H1 (cell line): ENCODE measurements at regions not wholly inside any gene's neighbourhood (a gene's known extent, or its start where the extent isn't known, plus 50 kb on each side); places are given as distances from the start of the nearest gene placed in this dataset.

Experiments used
- CTCF ChIA-PET: fragments of 300-600 bp; sonication (Branson Sonifier 250); formaldehyde crosslinking; loops from one replicate; lab custom pipeline; 2021; ENCODE audit not compliant: partially characterized antibody; lab: Charles Lee
- POLR2A ChIA-PET: fragments of 300-600 bp; sonication (Branson Sonifier 250); formaldehyde crosslinking; loops from one replicate; lab custom pipeline; 2021; ENCODE audit warnings: inconsistent platforms; ENCODE audit not compliant: partially characterized antibody; lab: Charles Lee
- DNase-seq, 2 experiments: peaks; one replicate each; pipeline versions ENCODE4 v3.0.0 to v3.0.0-alpha.2; 2010 to 2022; ENCODE audit warnings: low spot score in 2 of 2, low read depth in 1 of 2, mixed read lengths in 1 of 2
- FAIRE-seq: peaks from 2 replicates; lab custom pipeline; 2011; peaks lifted over from hg19 to GRCh38; lab: Jason Lieb, UNC
- H2AFZ ChIP-seq: 2 replicates; pipeline ENCODE4 v1.8.1; 2012; ENCODE audit warnings: low read length, inconsistent platforms
- H2AK5ac ChIP-seq: 2 replicates; pipeline ENCODE4 v1.6.1; 2013; ENCODE audit warnings: low read depth, low read length
- H2BK120ac ChIP-seq: replicated peaks from 2 replicates; pipeline ENCODE3; 2013; ENCODE audit warnings: low read depth, low read length, inconsistent platforms
- H2BK12ac ChIP-seq: 2 replicates; pipeline ENCODE4 v1.6.1; 2013; ENCODE audit warnings: low read depth, low read length
- H2BK15ac ChIP-seq: 2 replicates; pipeline ENCODE4 v1.6.1; 2013; ENCODE audit warnings: low read length
- H2BK20ac ChIP-seq: 2 replicates; pipeline ENCODE4 v1.6.1; 2013; ENCODE audit warnings: low read length
- H2BK5ac ChIP-seq: 2 replicates; pipeline ENCODE4 v1.6.1; 2013; ENCODE audit warnings: low read depth, low read length
- H3K14ac ChIP-seq: 2 replicates; pipeline ENCODE4 v1.6.1; 2013; ENCODE audit warnings: inconsistent platforms; ENCODE audit not compliant: insufficient read length
- H3K18ac ChIP-seq: 2 replicates; pipeline ENCODE4 v1.6.1; 2013; ENCODE audit warnings: low read length; ENCODE audit errors: extremely low read depth
- H3K23ac ChIP-seq: 2 replicates; pipeline ENCODE4 v1.6.1; 2013; ENCODE audit warnings: inconsistent platforms; ENCODE audit not compliant: insufficient read length
- H3K23me2 ChIP-seq: 2 replicates; pipeline ENCODE4 v1.6.1; 2013; ENCODE audit warnings: low read depth, low read length
- H3K27ac ChIP-seq: 2 replicates; pipeline ENCODE4 v1.6.1; 2011; ENCODE audit warnings: low read depth, low read length, inconsistent platforms
- H3K27me3 ChIP-seq, 4 experiments: replicated peaks in 1 of 4; 1 replicate in 1 of 4; 2 replicates in 3 of 4; pipeline versions ENCODE4 v1.6.1 to v1.8.1; 2011 to 2013; ENCODE audit warnings: low read length in 3 of 4, mild to moderate bottlenecking in 3 of 4, inconsistent platforms in 2 of 4, mixed read lengths in 2 of 4, moderate library complexity in 1 of 4; ENCODE audit not compliant: control insufficient read depth in 3 of 4, insufficient read depth in 3 of 4; ENCODE audit errors: extremely low read depth in 1 of 4
- H3K36me3 ChIP-seq, 4 experiments: 2 replicates each; pipeline versions ENCODE4 v1.6.1 to v1.8.1; 2011 to 2013; ENCODE audit warnings: mild to moderate bottlenecking in 4 of 4, low read length in 3 of 4, moderate library complexity in 2 of 4, control low read depth in 1 of 4, inconsistent platforms in 1 of 4; ENCODE audit not compliant: insufficient read depth in 4 of 4, control insufficient read depth in 2 of 4
- H3K4ac ChIP-seq: replicated peaks from 2 replicates; pipeline ENCODE3; 2013; ENCODE audit warnings: low read length, low read depth, mixed read lengths, inconsistent platforms; ENCODE audit not compliant: insufficient read length
- H3K4me1 ChIP-seq, 4 experiments: replicated peaks in 1 of 4; 1 replicate in 1 of 4; 2 replicates in 3 of 4; pipeline versions ENCODE4 v1.6.1 to v1.8.1; 2011 to 2013; ENCODE audit warnings: low read length in 3 of 4, inconsistent platforms in 2 of 4, mixed read lengths in 1 of 4; ENCODE audit not compliant: insufficient read depth in 4 of 4, control insufficient read depth in 3 of 4
- H3K4me2 ChIP-seq, 2 experiments: 2 replicates each; pipeline versions ENCODE4 v1.6.1 to v1.8.1; 2011 to 2013; ENCODE audit warnings: low read depth in 2 of 2, low read length in 2 of 2, control low read depth in 1 of 2, inconsistent platforms in 1 of 2, mild to moderate bottlenecking in 1 of 2; ENCODE audit not compliant: insufficient read depth in 1 of 2
- H3K4me3 ChIP-seq, 4 experiments: fragments of 200-600, 300-600 bp in 1 of 4; sonication (generic), shearing (Covaris generic), sonication (Bioruptor Twin) in 1 of 4; 2 replicates each; pipeline versions ENCODE4 v1.5.1 to v1.8.1; 2011 to 2016; ENCODE audit warnings: low read length in 4 of 4, low read depth in 3 of 4, control low read depth in 2 of 4, inconsistent platforms in 2 of 4, mild to moderate bottlenecking in 2 of 4, mixed read lengths in 1 of 4, moderate library complexity in 1 of 4; ENCODE audit not compliant: insufficient read depth in 2 of 4; ENCODE audit errors: extremely low read depth in 1 of 4
- H3K56ac ChIP-seq: replicated peaks from 2 replicates; pipeline ENCODE3; 2013; ENCODE audit warnings: low read depth, mild to moderate bottlenecking, mixed read lengths, low read length, inconsistent platforms; ENCODE audit not compliant: insufficient read length
- H3K79me1 ChIP-seq: 2 replicates; pipeline ENCODE4 v1.6.1; 2013; ENCODE audit warnings: low read depth, low read length, control low read depth
- H3K79me2 ChIP-seq, 2 experiments: 2 replicates each; pipeline versions ENCODE4 v1.6.1 to v1.8.1; 2012 to 2013; ENCODE audit warnings: low read length in 2 of 2, mild to moderate bottlenecking in 2 of 2, inconsistent platforms in 1 of 2; ENCODE audit not compliant: insufficient read depth in 2 of 2, control insufficient read depth in 1 of 2
- H3K9ac ChIP-seq, 4 experiments: replicated peaks in 1 of 4; 1 replicate in 1 of 4; 2 replicates in 3 of 4; pipeline versions ENCODE4 v1.6.1 to v1.8.1; 2011 to 2013; ENCODE audit warnings: low read depth in 3 of 4, low read length in 3 of 4, control low read depth in 2 of 4, mild to moderate bottlenecking in 2 of 4, moderate library complexity in 2 of 4, inconsistent platforms in 1 of 4; ENCODE audit errors: extremely low read depth in 1 of 4
- H3K9me3 ChIP-seq, 2 experiments: 2 replicates each; pipeline versions ENCODE4 v1.6.1 to v1.8.1; 2012 to 2013; ENCODE audit warnings: mild to moderate bottlenecking in 2 of 2, moderate library complexity in 2 of 2, control low read depth in 1 of 2, inconsistent platforms in 1 of 2, low read depth in 1 of 2, low read length in 1 of 2, mixed read lengths in 1 of 2; ENCODE audit not compliant: insufficient read depth in 2 of 2
- H4K20me1 ChIP-seq, 2 experiments: replicated peaks in 1 of 2; 2 replicates each; pipeline versions ENCODE3 to v1.8.1; 2011 to 2013; ENCODE audit warnings: inconsistent platforms in 2 of 2, low read length in 2 of 2, mild to moderate bottlenecking in 1 of 2; ENCODE audit not compliant: insufficient read depth in 2 of 2, control insufficient read depth in 1 of 2
- H4K5ac ChIP-seq: 2 replicates; pipeline ENCODE4 v1.6.1; 2013; ENCODE audit warnings: low read length, low read depth, mixed read lengths, inconsistent platforms; ENCODE audit not compliant: insufficient read length
- H4K8ac ChIP-seq: 2 replicates; pipeline ENCODE4 v1.8.0; 2013; ENCODE audit warnings: mild to moderate bottlenecking, moderate library complexity, low read length, inconsistent platforms; ENCODE audit not compliant: insufficient read depth; ENCODE audit errors: extremely low read depth
- H4K91ac ChIP-seq: replicated peaks from 2 replicates; pipeline ENCODE3; 2013; ENCODE audit warnings: low read length, mixed read lengths, inconsistent platforms; ENCODE audit not compliant: insufficient read length
- ASH2L ChIP-seq: fragments of 200-600, 300-600 bp; sonication (generic); IDR thresholded peaks from one replicate; pipeline ENCODE4 v1.7.1; 2017; ENCODE audit warnings: low read length
- BRCA1 ChIP-seq: IDR thresholded peaks from 2 replicates; pipeline ENCODE4 v1.6.1; 2012; ENCODE audit warnings: low read depth, low read length, improper control_type of control experiment
- HDAC6 ChIP-seq: IDR thresholded peaks from one replicate; pipeline ENCODE4 v1.7.1; 2012; ENCODE audit warnings: low read depth, mild to moderate bottlenecking, inconsistent platforms, low read length, moderate library complexity
- NRF1 ChIP-seq: IDR thresholded peaks from 2 replicates; pipeline ENCODE4 v1.6.1; 2011; ENCODE audit warnings: mild to moderate bottlenecking, low read depth, low read length, improper control_type of control experiment
- POU5F1 ChIP-seq: IDR thresholded peaks from 2 replicates; pipeline ENCODE4 v1.6.1; 2011; ENCODE audit warnings: low read depth, mild to moderate bottlenecking, low read length, moderate library complexity
- RAD21 ChIP-seq, 2 experiments: IDR thresholded peaks in 1 of 2; conservative IDR thresholded peaks in 1 of 2; 2 replicates each; pipeline ENCODE4 v1.6.1; 2011; ENCODE audit warnings: low read depth in 2 of 2, low read length in 2 of 2, improper control_type of control experiment in 1 of 2, inconsistent platforms in 1 of 2, mild to moderate bottlenecking in 1 of 2, moderate library complexity in 1 of 2
- SIX5 ChIP-seq: IDR thresholded peaks from 2 replicates; pipeline ENCODE4 v1.6.1; 2011; ENCODE audit warnings: mild to moderate bottlenecking, low read depth, low read length
- TCF12 ChIP-seq: IDR thresholded peaks from 2 replicates; pipeline ENCODE4 v1.6.1; 2011; ENCODE audit warnings: low read depth, mild to moderate bottlenecking, low read length
- YY1 ChIP-seq: IDR thresholded peaks from 2 replicates; pipeline ENCODE4 v1.6.1; 2011; ENCODE audit warnings: low read depth, mild to moderate bottlenecking, low read length
- WGBS, 2 experiments: shearing (Covaris generic) in 1 of 2; methylation state at CpG; one replicate each; pipeline versions ENCODE4 v1.1.6 to v1.1.7; 2013 to 2015; ENCODE audit warnings: low lambda C conversion rate in 2 of 2, mixed read lengths in 2 of 2, inconsistent platforms in 1 of 2, low coverage in 1 of 2, missing lambda C conversion rate in 1 of 2; ENCODE audit not compliant: insufficient replicate concordance in 2 of 2, insufficient coverage in 1 of 2, insufficient read length in 1 of 2; ENCODE audit errors: extremely low coverage in 1 of 2, missing lambda C conversion rate in 1 of 2; 5-methylcytosine and 5-hydroxymethylcytosine counted together
- TF ChIP-seq, protein P1 (sequence below): IDR thresholded peaks from 2 replicates; pipeline ENCODE4 v1.6.1; 2012; ENCODE audit warnings: inconsistent platforms
- TF ChIP-seq, protein P2 (sequence below): IDR thresholded peaks from 2 replicates; pipeline ENCODE4 v1.6.1; 2011; ENCODE audit warnings: low read length, improper control_type of control experiment
- TF ChIP-seq, protein P3 (sequence below): IDR thresholded peaks from 2 replicates; pipeline ENCODE4 v1.6.1; 2012; ENCODE audit warnings: low read length, inconsistent platforms

DNA sequence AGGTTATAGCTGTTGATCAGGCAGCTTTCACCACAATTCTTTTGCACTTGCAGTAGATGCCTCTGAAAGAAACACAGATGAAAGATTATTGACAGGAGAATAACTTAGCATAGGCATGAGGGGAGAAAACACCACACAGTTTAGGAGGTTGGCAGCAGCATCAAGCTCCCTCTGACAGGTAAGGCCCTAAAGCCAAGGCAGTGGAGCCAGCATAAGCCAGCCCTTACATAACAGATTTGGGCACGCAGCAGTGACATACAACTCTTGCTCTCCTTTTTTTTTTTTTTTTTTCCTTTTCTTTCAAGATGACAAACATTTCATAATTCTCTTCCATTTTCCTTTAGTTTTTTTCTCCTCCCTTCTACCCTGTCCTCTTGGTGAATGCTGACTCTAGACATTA is 257.6 kb upstream of the ADAMTSL1 start:
- no peak overlapping the region for H2BK20ac ChIP-seq
- H3K4ac ChIP-seq = no peak overlapping the region
- no peaks in the 10 kb centered on the region for H3K27me3 ChIP-seq
- peaks cover 0 to 4% (median 0%) of the 10 kb centered on the region in 4 experiments; a peak in 1 of 7 replicates for H3K4me1 ChIP-seq
- H3K18ac ChIP-seq = no peak overlapping the region
- H3K4me2 ChIP-seq = no peak overlapping the region
- H4K20me1 ChIP-seq = no peaks in the 10 kb centered on the region
- no peak overlapping the region for H2BK12ac ChIP-seq
- DNase-seq (no peak), FAIRE-seq (no peak)
- WGBS, 2 experiments = 73% methylated on average over 1 of the region's 1 CpG; no CpG with 5 or more reads in 1 of the 2 experiments
- H4K5ac ChIP-seq = no peak overlapping the region
- no peak overlapping the region for H4K8ac ChIP-seq
- H3K9me3 ChIP-seq = no peaks in the 10 kb centered on the region
- ChIA-PET CTCF (interaction anchor here (0.7 to 15.4 kb wide), 5 partner anchors 8 to 684 kb away, joined by 3 to 217 read pairs (median 3); no protein-coding TSS in a partner anchor), POLR2A (no interaction called here)
- H2BK5ac ChIP-seq = no peak overlapping the region
- H3K23ac ChIP-seq = no peak overlapping the region
- H2AFZ ChIP-seq = no peak overlapping the region
- H2BK15ac ChIP-seq = no peak overlapping the region
- H3K36me3 ChIP-seq = no peaks in the 10 kb centered on the region
- no peak overlapping the region for H3K9ac ChIP-seq
- no peak overlapping the region for H4K91ac ChIP-seq
- H2AK5ac ChIP-seq = no peak overlapping the region
- H3K14ac ChIP-seq = no peak overlapping the region
- no peaks in the 10 kb centered on the region for H3K79me2 ChIP-seq
- no peak overlapping the region for H3K27ac ChIP-seq
- no peaks in the 10 kb centered on the region; the same call in 1 of the 2 replicates for H3K23me2 ChIP-seq
- H3K4me3 ChIP-seq = no peak overlapping the region
- H2BK120ac ChIP-seq = no peak overlapping the region
- H3K79me1 ChIP-seq = no peaks in the 10 kb centered on the region
- no peak overlapping the region for H3K56ac ChIP-seq
- no peak for TF ChIP-seq HDAC6
- TF ChIP-seq, protein P1, sequence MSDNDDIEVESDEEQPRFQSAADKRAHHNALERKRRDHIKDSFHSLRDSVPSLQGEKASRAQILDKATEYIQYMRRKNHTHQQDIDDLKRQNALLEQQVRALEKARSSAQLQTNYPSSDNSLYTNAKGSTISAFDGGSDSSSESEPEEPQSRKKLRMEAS = no peak
- TF ChIP-seq POU5F1 = no peak
- no peak for TF ChIP-seq NRF1
- no peak for TF ChIP-seq TCF12
- no peak for TF ChIP-seq BRCA1
- TF ChIP-seq, protein P2, sequence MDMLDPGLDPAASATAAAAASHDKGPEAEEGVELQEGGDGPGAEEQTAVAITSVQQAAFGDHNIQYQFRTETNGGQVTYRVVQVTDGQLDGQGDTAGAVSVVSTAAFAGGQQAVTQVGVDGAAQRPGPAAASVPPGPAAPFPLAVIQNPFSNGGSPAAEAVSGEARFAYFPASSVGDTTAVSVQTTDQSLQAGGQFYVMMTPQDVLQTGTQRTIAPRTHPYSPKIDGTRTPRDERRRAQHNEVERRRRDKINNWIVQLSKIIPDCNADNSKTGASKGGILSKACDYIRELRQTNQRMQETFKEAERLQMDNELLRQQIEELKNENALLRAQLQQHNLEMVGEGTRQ = no peak
- TF ChIP-seq, protein P3, sequence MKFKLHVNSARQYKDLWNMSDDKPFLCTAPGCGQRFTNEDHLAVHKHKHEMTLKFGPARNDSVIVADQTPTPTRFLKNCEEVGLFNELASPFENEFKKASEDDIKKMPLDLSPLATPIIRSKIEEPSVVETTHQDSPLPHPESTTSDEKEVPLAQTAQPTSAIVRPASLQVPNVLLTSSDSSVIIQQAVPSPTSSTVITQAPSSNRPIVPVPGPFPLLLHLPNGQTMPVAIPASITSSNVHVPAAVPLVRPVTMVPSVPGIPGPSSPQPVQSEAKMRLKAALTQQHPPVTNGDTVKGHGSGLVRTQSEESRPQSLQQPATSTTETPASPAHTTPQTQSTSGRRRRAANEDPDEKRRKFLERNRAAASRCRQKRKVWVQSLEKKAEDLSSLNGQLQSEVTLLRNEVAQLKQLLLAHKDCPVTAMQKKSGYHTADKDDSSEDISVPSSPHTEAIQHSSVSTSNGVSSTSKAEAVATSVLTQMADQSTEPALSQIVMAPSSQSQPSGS = no peak
- TF ChIP-seq SIX5 = no peak
- TF ChIP-seq YY1 = no peak
- TF ChIP-seq ASH2L = no peak
- no peak for TF ChIP-seq RAD21 (IDR thresholded peaks at IDR 0.05 in 1 of 2, conservative IDR thresholded peaks at IDR 0.05 in 1 of 2; ENCODE audit: low read depth in 2 of 2, low read length in 2 of 2)
